ENCODE measurements at regions not wholly inside any gene's neighbourhood (a gene's known extent, or its start where the extent isn't known, plus 50 kb on each side); places are given as distances from the start of the nearest gene placed in this dataset.
"Not testable (repeated sequence)": the region's sequence is repeated elsewhere in the genome, so short reads cannot be mapped to it uniquely, and the experiment has no call there.

DNA sequence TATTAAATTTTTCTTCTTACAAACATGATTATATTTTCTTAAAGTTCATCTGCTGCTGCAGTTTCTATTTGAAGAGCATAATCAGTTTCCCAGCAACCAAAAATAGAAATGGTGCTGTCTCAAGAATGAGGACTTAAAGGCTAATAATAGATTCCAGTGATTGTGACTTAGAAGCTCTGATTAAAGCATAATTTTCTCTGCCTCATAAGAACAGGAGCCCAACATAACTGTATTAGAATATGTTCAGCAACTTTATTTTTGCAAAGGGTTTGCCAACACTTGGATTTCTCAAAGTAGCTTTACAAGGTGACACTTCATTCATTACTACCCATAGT, 227.9 kb downstream of the SPATA31A1 start:
- H2AFZ ChIP-seq (ENCODE audit: insufficient read depth, low read depth, low read length, poor library complexity, severe bottlenecking); H3K9me3 ChIP-seq (replicated peaks in 1 of 2; ENCODE audit: control insufficient read depth in 1 of 2, insufficient read depth in 1 of 2, low read length in 2 of 2); H3K4me1 Mint-ChIP-seq; H3K4me2 ChIP-seq (replicated peaks; ENCODE audit: extremely low read depth, low read length, poor library complexity, severe bottlenecking); H3K36me3 Mint-ChIP-seq; H3K79me2 ChIP-seq (ENCODE audit: insufficient read depth, low read length); intact Hi-C loops (cut with micrococcal nuclease); H3K27me3 Mint-ChIP-seq (ENCODE audit: low read depth in 3 of 3); H3K4me3 Mint-ChIP-seq; H3K9ac ChIP-seq (ENCODE audit: insufficient read depth, low read length, poor library complexity, severe bottlenecking); H4K20me1 ChIP-seq (ENCODE audit: insufficient read depth, low read length); H3K36me3 ChIP-seq (replicated peaks in 1 of 2; ENCODE audit: control insufficient read depth in 1 of 2, insufficient read depth in 2 of 2, low read length in 2 of 2); H3K4me1 ChIP-seq (ENCODE audit: control insufficient read depth in 1 of 2, insufficient read depth in 2 of 2, low read length in 2 of 2); H3K4me3 ChIP-seq (replicated peaks in 1 of 3; ENCODE audit: low read depth in 2 of 3, low read length in 3 of 3); H3K27ac Mint-ChIP-seq; H3K27ac ChIP-seq (ENCODE audit: low read depth in 1 of 2, low read length in 2 of 2); H3K27me3 ChIP-seq (ENCODE audit: control insufficient read depth in 2 of 2, insufficient read depth in 2 of 2, low read length in 2 of 2); DNase-seq: not testable (repeated sequence)
- H3K9me3 Mint-ChIP-seq = peaks cover 0 to 12% (median 2%) of the 10 kb centered on the region in 7 donors

DNA sequence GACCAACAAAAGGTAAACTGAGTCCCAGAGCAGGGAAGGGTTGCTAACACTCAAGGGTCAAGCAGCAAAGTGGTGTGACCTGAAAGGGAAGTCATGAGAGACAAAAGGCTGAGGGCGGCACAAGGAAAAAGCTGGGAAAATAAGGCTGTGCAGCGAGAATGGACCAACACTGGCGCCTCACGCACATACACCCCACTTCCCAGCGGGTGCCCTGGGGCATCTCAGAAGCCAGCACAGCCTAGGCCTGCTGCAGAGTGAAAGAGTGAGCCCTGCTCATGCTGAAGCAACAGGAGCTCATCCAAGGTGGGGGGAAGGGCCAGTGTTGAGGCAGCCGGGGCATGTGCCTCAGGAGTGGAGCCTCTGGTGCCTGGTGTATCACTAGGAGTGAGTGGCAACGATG, 229.8 kb downstream of the SPATA31A1 start:
- H3K4me1 Mint-ChIP-seq; H3K27me3 ChIP-seq (ENCODE audit: control insufficient read depth in 2 of 2, insufficient read depth in 2 of 2, low read length in 2 of 2); H3K36me3 ChIP-seq (replicated peaks in 1 of 2; ENCODE audit: control insufficient read depth in 1 of 2, insufficient read depth in 2 of 2, low read length in 2 of 2); DNase-seq; H3K27ac ChIP-seq (ENCODE audit: low read depth in 1 of 2, low read length in 2 of 2); H3K4me2 ChIP-seq (replicated peaks; ENCODE audit: extremely low read depth, low read length, poor library complexity, severe bottlenecking); H3K27me3 Mint-ChIP-seq (ENCODE audit: low read depth in 3 of 3); H3K4me3 ChIP-seq (replicated peaks in 1 of 3; ENCODE audit: low read depth in 2 of 3, low read length in 3 of 3); intact Hi-C loops (cut with micrococcal nuclease); H3K9ac ChIP-seq (ENCODE audit: insufficient read depth, low read length, poor library complexity, severe bottlenecking); H3K4me1 ChIP-seq (ENCODE audit: control insufficient read depth in 1 of 2, insufficient read depth in 2 of 2, low read length in 2 of 2); H2AFZ ChIP-seq (ENCODE audit: insufficient read depth, low read depth, low read length, poor library complexity, severe bottlenecking); H4K20me1 ChIP-seq (ENCODE audit: insufficient read depth, low read length); H3K36me3 Mint-ChIP-seq; H3K9me3 ChIP-seq (replicated peaks in 1 of 2; ENCODE audit: control insufficient read depth in 1 of 2, insufficient read depth in 1 of 2, low read length in 2 of 2); H3K4me3 Mint-ChIP-seq; H3K27ac Mint-ChIP-seq; H3K79me2 ChIP-seq (ENCODE audit: insufficient read depth, low read length): not testable (repeated sequence)
- WGBS (ENCODE audit: insufficient coverage) = no CpG with 5 or more reads among the region's 7 CpGs
- H3K9me3 Mint-ChIP-seq = peaks cover 0 to 14% (median 2%) of the 10 kb centered on the region in 7 donors

DNA sequence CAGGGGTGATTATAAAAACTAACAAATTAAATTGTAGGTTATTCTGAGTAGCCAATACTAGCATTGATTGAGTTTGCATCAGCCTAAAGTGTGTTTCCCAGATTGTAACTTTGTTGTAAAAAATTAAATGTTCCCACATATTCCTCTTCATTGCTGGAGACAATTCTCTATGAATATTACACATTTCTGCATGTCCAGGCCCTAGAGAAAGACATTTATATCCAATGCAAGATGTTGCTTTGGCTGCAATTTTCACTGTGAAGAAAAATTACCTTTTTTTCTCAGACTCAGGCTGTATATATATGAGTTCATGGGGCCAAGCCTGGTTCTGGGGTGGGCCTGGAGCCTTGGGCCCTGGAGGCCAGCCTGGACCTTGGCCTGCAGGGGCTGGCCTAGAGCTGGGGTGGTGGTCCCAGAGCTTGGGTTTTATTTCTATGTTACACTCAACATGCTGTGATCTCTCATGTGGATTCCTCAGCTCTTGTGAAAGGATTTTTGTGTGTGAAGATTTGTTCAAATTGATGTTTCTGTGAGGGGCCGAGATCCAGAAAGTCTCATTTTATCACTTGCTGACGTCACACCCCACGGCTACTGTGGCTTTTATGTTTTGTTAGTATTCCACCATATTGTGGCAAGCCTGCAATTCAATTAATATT, 232.5 kb downstream of the SPATA31A1 start:
- Mint-ChIP-seq H3K27ac (no peak overlapping the region), H3K27me3 (ENCODE audit: low read depth in 3 of 3) (peaks cover 0 to 1% (median 0%) of the 10 kb centered on the region in 3 donors), H3K4me1 (peaks cover 4% of the 10 kb centered on the region), H3K9me3 (peaks cover 0 to 16% (median 2%) of the 10 kb centered on the region in 7 donors), H3K4me3 (no peak overlapping the region), H3K36me3 (no peaks in the 10 kb centered on the region)
- no peaks in the 10 kb centered on the region for H3K4me1 ChIP-seq (ENCODE audit: control insufficient read depth in 1 of 2, insufficient read depth in 2 of 2, low read length in 2 of 2)
- TF ChIP-seq, protein P1, sequence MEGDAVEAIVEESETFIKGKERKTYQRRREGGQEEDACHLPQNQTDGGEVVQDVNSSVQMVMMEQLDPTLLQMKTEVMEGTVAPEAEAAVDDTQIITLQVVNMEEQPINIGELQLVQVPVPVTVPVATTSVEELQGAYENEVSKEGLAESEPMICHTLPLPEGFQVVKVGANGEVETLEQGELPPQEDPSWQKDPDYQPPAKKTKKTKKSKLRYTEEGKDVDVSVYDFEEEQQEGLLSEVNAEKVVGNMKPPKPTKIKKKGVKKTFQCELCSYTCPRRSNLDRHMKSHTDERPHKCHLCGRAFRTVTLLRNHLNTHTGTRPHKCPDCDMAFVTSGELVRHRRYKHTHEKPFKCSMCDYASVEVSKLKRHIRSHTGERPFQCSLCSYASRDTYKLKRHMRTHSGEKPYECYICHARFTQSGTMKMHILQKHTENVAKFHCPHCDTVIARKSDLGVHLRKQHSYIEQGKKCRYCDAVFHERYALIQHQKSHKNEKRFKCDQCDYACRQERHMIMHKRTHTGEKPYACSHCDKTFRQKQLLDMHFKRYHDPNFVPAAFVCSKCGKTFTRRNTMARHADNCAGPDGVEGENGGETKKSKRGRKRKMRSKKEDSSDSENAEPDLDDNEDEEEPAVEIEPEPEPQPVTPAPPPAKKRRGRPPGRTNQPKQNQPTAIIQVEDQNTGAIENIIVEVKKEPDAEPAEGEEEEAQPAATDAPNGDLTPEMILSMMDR (IDR thresholded peaks at IDR 0.05) = no peak
- no peaks in the 10 kb centered on the region for H3K36me3 ChIP-seq (replicated peaks in 1 of 2; ENCODE audit: control insufficient read depth in 1 of 2, insufficient read depth in 2 of 2, low read length in 2 of 2)
- intact Hi-C loops (cut with micrococcal nuclease) = no loop called here
- no peaks in the 10 kb centered on the region for H3K79me2 ChIP-seq (ENCODE audit: insufficient read depth, low read length)
- H3K27ac ChIP-seq (ENCODE audit: low read depth in 1 of 2, low read length in 2 of 2) = no peak overlapping the region
- H3K9me3 ChIP-seq (replicated peaks in 1 of 2; ENCODE audit: control insufficient read depth in 1 of 2, insufficient read depth in 1 of 2, low read length in 2 of 2) = no peaks in the 10 kb centered on the region
- H3K27me3 ChIP-seq (ENCODE audit: control insufficient read depth in 2 of 2, insufficient read depth in 2 of 2, low read length in 2 of 2) = no peaks in the 10 kb centered on the region
- WGBS (ENCODE audit: insufficient coverage) = 91% methylated on average over 3 of the region's 3 CpGs
- no peak for DNase-seq
- H3K4me2 ChIP-seq (replicated peaks; ENCODE audit: extremely low read depth, low read length, poor library complexity, severe bottlenecking) = no peak overlapping the region
- no peak overlapping the region for H3K9ac ChIP-seq (ENCODE audit: insufficient read depth, low read length, poor library complexity, severe bottlenecking)
- no peaks in the 10 kb centered on the region for H4K20me1 ChIP-seq (ENCODE audit: insufficient read depth, low read length)
- H2AFZ ChIP-seq (ENCODE audit: insufficient read depth, low read depth, low read length, poor library complexity, severe bottlenecking) = no peak overlapping the region
- no peak overlapping the region for H3K4me3 ChIP-seq (replicated peaks in 1 of 3; ENCODE audit: low read depth in 2 of 3, low read length in 3 of 3)

Data from CD14-positive monocyte (primary cell).